ENCODE measurements at regions not wholly inside any gene's neighbourhood (a gene's known extent, or its start where the extent isn't known, plus 50 kb on each side); places are given as distances from the start of the nearest gene placed in this dataset.

DNA sequence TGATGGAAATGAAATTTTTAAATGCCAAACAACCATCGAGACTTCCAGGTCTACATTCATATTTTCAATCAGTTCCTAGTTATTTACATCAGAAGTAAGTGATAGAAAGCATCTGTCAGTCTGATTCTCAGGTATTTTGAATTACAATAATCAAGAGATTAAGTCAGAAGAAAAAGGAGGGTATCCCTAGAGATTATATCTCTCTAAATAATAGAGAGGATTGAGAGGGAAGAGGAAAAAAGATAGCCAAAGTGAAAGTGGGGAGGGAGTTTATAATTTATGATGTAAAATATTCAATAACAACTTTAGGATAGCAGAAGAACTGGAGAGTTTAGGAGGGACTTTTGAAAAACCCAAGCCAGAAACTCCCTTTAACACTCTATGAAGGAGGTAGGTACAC is 400.2 kb downstream of the EFNA5 start:
- H3K27me3 Mint-ChIP-seq (ENCODE audit: insufficient read depth) = no peaks in the 10 kb centered on the region
- no peak overlapping the region for H3K27ac ChIP-seq (ENCODE audit: low read depth, low read length)
- H3K36me3 ChIP-seq (ENCODE audit: control insufficient read depth, insufficient read depth, low read length) = no peaks in the 10 kb centered on the region
- no peaks in the 10 kb centered on the region for H3K36me3 Mint-ChIP-seq (ENCODE audit: low read depth)
- H3K27me3 ChIP-seq (ENCODE audit: control insufficient read depth, insufficient read depth, low read length, poor library complexity, severe bottlenecking) = no peaks in the 10 kb centered on the region
- no peak overlapping the region for H3K4me3 ChIP-seq (ENCODE audit: low read length)
- no peak overlapping the region for H3K9ac ChIP-seq (ENCODE audit: extremely low read depth, low read length, poor library complexity, severe bottlenecking)
- H3K27ac Mint-ChIP-seq = no peak overlapping the region
- H3K9me3 Mint-ChIP-seq = no peaks in the 10 kb centered on the region
- WGBS, 2 experiments (ENCODE audit: insufficient coverage in 1 of 2, insufficient read length in 1 of 2) = 88% methylated on average over 1 of the region's 1 CpG; no CpG with 5 or more reads in 1 of the 2 experiments
- TF ChIP-seq CTCF (conservative IDR thresholded peaks at IDR 0.05) = no peak
- H3K4me1 Mint-ChIP-seq = peaks cover 5% of the 10 kb centered on the region
- no peak for DNase-seq
- no peaks in the 10 kb centered on the region for H3K9me3 ChIP-seq (ENCODE audit: control insufficient read depth, low read length)
- H3K4me1 ChIP-seq (ENCODE audit: control insufficient read depth, insufficient read depth, low read length) = peaks cover 3% of the 10 kb centered on the region
- no peak overlapping the region for H3K4me3 Mint-ChIP-seq

- H3K4me1 ChIP-seq (ENCODE audit: control insufficient read depth, insufficient read depth, low read length) = peaks cover 3% of the 10 kb centered on the region
- Mint-ChIP-seq H3K4me1 (peaks cover 5% of the 10 kb centered on the region), H3K36me3 (ENCODE audit: low read depth) (no peaks in the 10 kb centered on the region), H3K4me3 (no peak overlapping the region), H3K9me3 (no peaks in the 10 kb centered on the region), H3K27ac (no peak overlapping the region), H3K27me3 (ENCODE audit: insufficient read depth) (no peaks in the 10 kb centered on the region)
- 92 to 99% methylated on average over 2 of the region's 2 CpGs for WGBS, 2 experiments (ENCODE audit: insufficient coverage in 1 of 2, insufficient read length in 1 of 2)
- H3K4me3 ChIP-seq (ENCODE audit: low read length) = no peak overlapping the region
- no peak overlapping the region for H3K27ac ChIP-seq (ENCODE audit: low read depth, low read length)
- DNase-seq = no peak
- H3K9me3 ChIP-seq (ENCODE audit: control insufficient read depth, low read length) = no peaks in the 10 kb centered on the region
- TF ChIP-seq CTCF (conservative IDR thresholded peaks at IDR 0.05) = no peak
- H3K9ac ChIP-seq (ENCODE audit: extremely low read depth, low read length, poor library complexity, severe bottlenecking) = no peak overlapping the region
- no peaks in the 10 kb centered on the region for H3K36me3 ChIP-seq (ENCODE audit: control insufficient read depth, insufficient read depth, low read length)
- no peaks in the 10 kb centered on the region for H3K27me3 ChIP-seq (ENCODE audit: control insufficient read depth, insufficient read depth, low read length, poor library complexity, severe bottlenecking)
These were observed 401.1 kb downstream of the EFNA5 start for GRCh38 chr5:107269678-107270077.

GRCh38 chr5:107269256-107269655 is 401.5 kb downstream of the EFNA5 start:
- peaks cover 3% of the 10 kb centered on the region for H3K4me1 ChIP-seq (ENCODE audit: control insufficient read depth, insufficient read depth, low read length)
- H3K27me3 ChIP-seq (ENCODE audit: control insufficient read depth, insufficient read depth, low read length, poor library complexity, severe bottlenecking) = no peaks in the 10 kb centered on the region
- peak; percentile 54 for TF ChIP-seq CTCF (conservative IDR thresholded peaks at IDR 0.05)
- H3K9me3 ChIP-seq (ENCODE audit: control insufficient read depth, low read length) = no peaks in the 10 kb centered on the region
- Mint-ChIP-seq H3K27me3 (ENCODE audit: insufficient read depth) (no peaks in the 10 kb centered on the region), H3K4me1 (peaks cover 5% of the 10 kb centered on the region), H3K27ac (no peak overlapping the region), H3K36me3 (ENCODE audit: low read depth) (no peaks in the 10 kb centered on the region), H3K4me3 (no peak overlapping the region), H3K9me3 (no peaks in the 10 kb centered on the region)
- no peak overlapping the region for H3K4me3 ChIP-seq (ENCODE audit: low read length)
- no peak overlapping the region for H3K9ac ChIP-seq (ENCODE audit: extremely low read depth, low read length, poor library complexity, severe bottlenecking)
- 86 to 91% methylated on average over 1 to 2 of the region's 2 CpGs for WGBS, 2 experiments (ENCODE audit: insufficient coverage in 1 of 2, insufficient read length in 1 of 2)
- no peaks in the 10 kb centered on the region for H3K36me3 ChIP-seq (ENCODE audit: control insufficient read depth, insufficient read depth, low read length)
- DNase-seq = peak; percentile 56
- no peak overlapping the region for H3K27ac ChIP-seq (ENCODE audit: low read depth, low read length)

All from endodermal cell (in vitro differentiated cells).